Kidney capillary endothelial cell (primary cell): ENCODE measurements at regions not wholly inside any gene's neighbourhood (a gene's known extent, or its start where the extent isn't known, plus 50 kb on each side); places are given as distances from the start of the nearest gene placed in this dataset.
"Not testable (repeated sequence)": the region's sequence is repeated elsewhere in the genome, so short reads cannot be mapped to it uniquely, and the experiment has no call there.

ENCODE experiments used
- DNase-seq: peaks from one replicate; pipeline ENCODE4 v3.0.0-alpha.2; 2018; ENCODE audit warnings: low spot score

DNA sequence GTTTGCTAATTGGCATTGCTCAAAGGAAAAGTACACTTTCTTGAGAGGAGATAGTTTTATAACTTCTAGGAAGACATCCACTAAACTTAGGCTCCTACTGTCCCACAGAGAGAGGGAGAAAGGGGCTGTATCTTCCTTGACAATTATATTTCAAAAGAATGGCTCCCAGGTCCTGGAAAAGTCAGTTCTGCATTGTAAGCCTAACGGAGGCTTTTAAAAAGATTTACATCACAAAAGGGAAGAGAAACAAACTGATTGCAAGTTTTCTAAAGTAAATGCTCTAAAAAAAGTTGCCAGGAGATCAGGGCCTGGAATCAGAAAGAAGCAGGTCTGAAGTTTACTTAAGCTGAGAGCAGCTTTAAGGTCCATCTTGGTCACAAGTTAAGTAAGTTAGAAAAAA, 839.5 kb downstream of the FRK start:
- no peak for DNase-seq

DNA sequence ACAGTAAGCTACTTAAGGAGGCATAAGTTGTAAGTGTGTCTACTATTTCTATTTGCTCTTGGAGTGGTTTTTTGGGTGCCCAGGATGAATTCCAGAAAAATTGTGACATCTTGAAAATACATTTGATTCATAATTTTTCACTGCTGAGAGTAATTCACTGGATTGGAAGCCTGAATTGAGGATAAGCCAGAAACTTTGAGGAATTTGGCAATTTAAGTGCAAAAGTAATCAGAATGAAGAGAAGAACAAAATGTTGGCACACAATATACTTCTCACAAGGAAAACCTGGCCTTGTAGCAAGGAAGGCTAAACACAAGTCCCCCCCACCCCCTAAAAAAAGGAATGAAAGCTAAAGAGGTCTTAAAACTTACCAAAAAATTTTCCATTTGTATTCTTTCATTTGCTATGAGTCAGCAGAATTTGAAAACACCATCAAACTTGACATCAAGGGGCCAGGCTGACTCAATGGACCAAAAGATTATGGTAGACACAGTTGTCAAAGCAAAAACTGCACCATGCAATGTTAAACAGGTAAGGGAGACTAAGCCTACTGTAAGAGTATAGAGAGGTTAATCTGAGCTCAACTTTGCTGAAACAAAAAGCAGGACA, 840.0 kb downstream of the FRK start:
- no peak for DNase-seq

- no peak for DNase-seq
Measured at GRCh38 chr6:115219645-115220044, 841.0 kb downstream of the FRK start.

GRCh38 chr6:115216835-115217234, 843.9 kb downstream of the FRK start:
- DNase-seq: no peak

GRCh38 chr6:115214283-115214682, 846.4 kb downstream of the FRK start:
- no peak for DNase-seq

- no peak for DNase-seq
Measured at GRCh38 chr6:115203381-115203780, 857.3 kb downstream of the FRK start.

GRCh38 chr6:115194981-115195638, 852.3 kb upstream of the HS3ST5 start:
- DNase-seq: no peak

DNA sequence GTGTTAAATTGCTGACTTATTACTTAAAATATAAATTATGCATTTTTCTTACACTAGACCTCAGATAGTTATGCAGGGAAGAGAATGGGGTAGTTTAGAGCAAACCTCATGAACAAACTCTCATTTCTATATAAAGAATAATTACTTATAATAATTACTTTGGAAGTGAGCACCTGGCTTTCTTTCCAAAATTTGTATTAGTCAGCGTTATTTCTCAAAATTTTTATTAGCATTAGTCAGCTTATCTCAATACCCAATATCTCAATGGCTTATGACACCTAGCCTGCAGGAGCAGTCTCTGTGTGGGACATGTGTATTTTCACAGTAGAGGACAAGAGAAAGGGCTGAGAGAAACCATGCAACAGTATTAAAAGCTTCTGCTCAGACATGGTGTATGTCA, 849.2 kb upstream of the HS3ST5 start:
- DNase-seq: no peak

DNA sequence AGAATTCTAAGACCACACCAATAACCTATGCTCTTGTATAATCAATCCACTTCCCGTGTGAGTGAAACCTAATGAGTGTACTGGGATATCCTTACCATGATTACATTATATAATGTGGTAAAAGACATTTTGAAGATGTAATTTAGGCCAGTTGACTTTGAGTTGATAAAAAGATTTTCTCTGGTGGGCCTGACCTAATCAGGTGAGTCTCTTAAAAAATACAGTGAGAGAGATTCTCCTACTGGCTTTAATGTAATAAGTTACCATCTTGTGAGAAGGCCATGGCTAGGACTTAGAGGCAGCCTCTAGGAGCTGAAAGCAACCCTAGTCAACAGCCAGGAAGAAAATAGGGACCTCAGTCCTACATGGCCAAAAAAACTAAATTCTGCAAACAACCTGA, 847.7 kb upstream of the HS3ST5 start:
- no peak for DNase-seq

- DNase-seq: not testable (repeated sequence)
Measured at GRCh38 chr6:115175456-115175855, 832.6 kb upstream of the HS3ST5 start.

GRCh38 chr6:115165912-115166311, 823.1 kb upstream of the HS3ST5 start:
- DNase-seq: not testable (repeated sequence)

- DNase-seq: no peak
Measured at GRCh38 chr6:115159733-115160132, 816.9 kb upstream of the HS3ST5 start.

GRCh38 chr6:115137910-115138309, 795.1 kb upstream of the HS3ST5 start:
- no peak for DNase-seq

DNA sequence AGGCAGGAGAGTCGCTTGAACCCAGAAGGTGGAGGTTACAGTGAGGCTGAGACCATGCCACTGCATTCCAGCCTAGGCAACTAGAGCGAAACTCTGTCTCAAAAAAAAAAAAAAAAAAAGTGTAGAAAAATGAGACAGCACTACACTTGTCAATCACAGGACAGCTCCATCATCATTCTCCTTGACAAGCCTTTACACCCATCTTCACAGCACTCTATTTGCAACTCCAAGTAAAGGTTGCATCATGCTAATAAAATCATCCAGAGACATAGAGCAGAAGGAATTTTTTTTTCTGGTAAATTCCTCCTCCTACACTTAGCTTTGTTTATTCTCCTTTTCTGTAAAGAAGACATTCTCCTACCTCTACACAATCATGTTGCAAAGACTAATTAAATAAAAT, 791.0 kb upstream of the HS3ST5 start:
- no peak for DNase-seq

- DNase-seq: no peak
Measured at GRCh38 chr6:115131709-115132490, 789.1 kb upstream of the HS3ST5 start.

DNA sequence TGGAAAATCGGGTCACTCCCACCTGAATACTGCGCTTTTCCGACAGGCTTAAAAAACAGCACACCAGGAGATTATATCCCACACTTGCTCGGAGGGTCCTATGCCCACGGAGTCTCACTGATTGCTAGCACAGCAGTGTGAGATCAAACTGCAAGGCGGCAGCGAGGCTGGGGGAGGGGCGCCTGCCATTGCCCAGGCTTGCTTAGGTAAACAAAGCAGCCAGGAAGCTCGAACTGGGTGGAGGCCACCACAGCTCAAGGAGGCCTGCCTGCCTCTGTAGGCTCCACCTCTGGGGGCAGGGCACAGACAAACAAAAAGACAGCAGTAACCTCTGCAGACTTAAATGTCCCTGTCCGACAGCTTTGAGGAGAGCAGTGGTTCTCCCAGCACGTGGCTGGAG, 778.7 kb upstream of the HS3ST5 start:
- not testable (repeated sequence) for DNase-seq

- DNase-seq: no peak
Measured at GRCh38 chr6:115120391-115120790, 777.6 kb upstream of the HS3ST5 start.

- DNase-seq: no peak
Measured at GRCh38 chr6:115091461-115091860, 748.6 kb upstream of the HS3ST5 start.

GRCh38 chr6:115078555-115078954, 735.7 kb upstream of the HS3ST5 start:
- no peak for DNase-seq

DNA sequence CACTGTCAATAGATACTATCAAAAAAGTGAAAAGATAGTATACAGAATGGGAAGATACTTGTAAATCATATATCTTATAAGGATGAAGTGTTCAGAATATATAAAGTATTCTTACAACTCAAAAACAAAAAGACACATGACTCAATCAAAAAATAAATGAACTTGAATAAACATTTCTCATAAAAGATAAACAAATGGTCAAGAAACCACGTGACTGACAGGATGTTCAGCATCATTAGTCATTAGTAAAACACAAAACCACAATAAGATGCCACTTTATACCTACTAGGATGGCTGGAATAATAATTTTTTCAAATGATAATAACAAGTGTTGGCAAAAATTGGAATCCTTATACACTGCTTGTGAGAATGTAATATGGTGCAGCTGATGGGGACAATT, 729.1 kb upstream of the HS3ST5 start:
- no peak for DNase-seq

DNA sequence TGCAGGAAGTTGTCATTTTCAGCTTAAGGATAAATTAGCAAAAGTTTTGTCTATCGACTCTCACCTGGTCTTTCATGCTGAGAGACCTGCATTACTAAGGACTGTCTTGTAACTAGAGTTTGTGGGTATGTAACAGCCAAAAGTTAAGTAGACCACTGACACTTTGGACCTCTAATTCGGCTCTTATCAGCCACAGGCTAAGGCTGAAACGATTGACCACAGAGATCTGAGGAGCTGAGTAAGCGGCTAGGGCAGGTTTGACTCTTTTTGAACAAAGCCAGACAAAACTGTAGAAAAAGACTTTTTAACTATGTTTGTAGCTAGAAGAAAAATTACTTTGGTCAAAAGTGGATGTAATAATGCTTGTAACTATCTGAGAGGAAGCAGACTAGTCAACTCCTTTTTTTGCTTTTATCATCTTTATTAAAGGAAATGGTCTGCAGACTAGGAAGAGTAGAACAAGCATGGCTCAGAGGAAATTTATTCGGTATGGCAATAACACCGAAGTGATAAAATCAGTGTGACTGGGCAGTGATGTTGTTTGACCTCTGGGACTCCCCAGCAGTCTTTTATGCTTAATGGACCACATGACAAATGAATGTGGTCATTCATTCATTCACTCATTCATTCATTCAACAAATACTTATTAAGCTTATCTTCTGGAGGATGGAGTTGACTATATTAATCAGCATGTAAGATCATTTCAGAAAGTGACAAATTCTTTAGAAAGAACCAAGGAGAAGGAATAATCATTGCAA, 725.0 kb upstream of the HS3ST5 start:
- no peak for DNase-seq

DNA sequence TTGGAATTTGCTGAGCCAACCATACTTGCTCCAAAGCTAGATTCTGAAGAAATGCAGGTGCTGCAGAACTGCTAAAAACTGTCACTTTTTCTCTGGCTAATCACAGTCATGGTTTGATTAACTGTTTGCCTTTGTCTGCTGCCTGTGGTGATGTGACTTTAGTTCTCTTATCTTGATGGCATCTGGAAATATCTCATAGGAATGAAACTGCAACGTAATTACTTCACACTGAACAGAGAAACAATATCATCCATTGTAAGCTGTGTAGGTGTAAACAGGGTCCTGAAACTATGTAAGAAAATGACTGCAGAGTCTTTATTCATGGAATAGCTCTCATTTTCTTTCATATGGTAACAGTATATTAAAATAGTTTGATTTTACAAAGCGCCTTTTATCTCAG, 721.9 kb upstream of the HS3ST5 start:
- no peak for DNase-seq

DNA sequence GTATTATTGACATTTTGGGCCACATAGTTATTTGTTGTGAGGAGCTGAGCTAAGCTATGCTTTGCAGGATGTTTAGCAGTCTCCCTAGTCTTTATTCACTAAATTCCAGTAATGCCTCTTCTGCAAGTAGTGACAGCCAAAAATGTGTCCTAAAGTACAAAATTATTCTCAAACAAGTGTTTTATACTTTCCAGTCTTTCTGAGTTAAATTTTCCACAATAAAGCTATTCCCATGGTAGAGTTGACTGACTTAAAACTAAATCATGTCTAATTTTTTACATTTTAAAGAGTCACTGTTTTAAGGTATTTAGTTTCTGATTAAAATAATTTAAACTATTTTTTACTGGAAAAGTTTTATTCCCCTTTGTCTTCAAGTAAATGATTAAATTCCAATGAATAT, 717.8 kb upstream of the HS3ST5 start:
- no peak for DNase-seq
